ENCODE measurements at regions not wholly inside any gene's neighbourhood (a gene's known extent, or its start where the extent isn't known, plus 50 kb on each side); places are given as distances from the start of the nearest gene placed in this dataset.

DNA sequence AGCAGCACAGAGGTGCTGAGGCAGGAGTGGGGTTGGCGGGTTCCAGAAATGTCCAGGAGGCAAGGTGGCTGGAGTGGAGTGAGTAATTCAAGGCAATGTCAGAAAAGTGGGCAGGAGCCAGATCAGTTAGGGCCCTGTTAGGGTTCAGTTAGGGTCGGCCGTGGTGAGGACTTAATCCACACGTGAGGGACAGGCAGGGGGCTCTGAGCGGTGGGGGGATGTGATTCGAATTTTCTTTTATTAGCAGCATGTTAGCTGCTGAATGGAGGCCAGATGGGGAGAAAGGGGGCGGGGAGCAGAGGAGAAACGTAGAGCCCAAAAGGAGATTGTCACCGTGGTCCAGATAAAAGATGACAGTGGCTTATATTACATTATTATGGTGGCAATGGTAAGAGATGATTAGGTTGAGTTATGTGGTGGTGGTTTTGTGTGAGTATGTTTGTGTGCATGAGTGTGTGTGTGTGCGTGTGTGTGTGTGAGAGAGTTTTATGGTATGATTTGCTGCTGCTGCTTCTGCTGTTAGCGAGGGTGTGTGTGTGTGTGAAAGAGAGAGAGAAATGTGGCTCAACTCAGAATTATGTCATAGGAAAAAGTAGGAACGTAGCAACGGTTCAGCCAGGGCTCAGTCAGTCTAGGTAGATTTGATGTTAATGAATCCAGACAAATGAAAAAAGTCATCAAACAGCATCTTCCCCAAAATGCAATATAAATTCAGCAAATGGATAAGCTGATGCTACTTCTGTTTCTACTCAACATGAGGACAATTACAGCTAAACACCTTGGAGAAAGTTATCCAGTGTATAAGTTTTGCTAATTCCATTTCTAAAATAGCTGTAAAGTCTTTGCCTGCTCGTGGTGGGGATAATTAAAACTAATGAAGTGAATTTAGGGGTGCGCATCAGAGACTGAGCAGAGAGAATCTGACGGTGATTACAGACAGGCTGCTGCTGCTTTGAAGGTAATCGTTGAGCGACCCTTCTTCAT is 390.6 kb downstream of the HAPSTR1 start:
- no peak for DNase-seq

DNA sequence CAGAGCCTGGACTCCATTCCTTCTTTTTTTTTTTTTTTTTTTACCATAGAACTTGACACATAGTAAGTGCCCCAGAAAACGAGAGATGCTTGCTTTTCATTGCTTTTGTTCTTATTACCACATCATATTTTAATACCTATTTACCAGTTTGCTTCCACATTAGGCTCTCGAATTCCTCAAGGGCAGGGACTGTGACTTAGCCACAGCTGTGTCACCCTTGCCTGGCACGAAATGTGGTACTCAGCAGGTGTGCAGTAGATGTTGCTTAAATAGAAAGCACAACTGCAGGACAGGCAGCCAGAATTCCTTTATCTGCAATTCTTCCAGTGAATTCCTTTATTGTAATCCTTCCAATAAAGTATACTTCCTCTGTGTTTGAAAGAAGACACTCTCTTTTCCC is 393.0 kb downstream of the HAPSTR1 start:
- DNase-seq: no peak

DNA sequence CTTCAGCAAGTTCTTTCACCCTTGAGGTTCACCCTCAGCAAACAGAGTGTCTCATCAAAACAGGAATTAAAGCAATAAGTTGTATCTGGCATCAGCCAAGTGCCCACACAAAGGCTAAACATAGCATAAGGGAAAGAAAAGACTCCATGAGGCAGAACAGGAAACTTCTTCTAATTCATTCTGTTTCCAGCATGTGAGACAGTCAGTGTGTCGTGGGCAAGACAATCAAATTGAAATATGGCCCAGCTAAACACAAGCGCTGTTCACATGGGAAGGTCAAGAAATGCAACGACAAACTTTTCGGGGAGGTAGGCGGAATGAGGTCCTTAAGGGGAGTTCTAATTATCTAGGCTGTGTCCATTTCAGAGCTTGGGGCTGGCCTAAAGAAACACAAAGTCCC is 393.4 kb downstream of the HAPSTR1 start:
- DNase-seq: no peak

- no peak for DNase-seq
These were observed 398.5 kb downstream of the HAPSTR1 start for GRCh38 chr16:9489835-9490467.

DNA sequence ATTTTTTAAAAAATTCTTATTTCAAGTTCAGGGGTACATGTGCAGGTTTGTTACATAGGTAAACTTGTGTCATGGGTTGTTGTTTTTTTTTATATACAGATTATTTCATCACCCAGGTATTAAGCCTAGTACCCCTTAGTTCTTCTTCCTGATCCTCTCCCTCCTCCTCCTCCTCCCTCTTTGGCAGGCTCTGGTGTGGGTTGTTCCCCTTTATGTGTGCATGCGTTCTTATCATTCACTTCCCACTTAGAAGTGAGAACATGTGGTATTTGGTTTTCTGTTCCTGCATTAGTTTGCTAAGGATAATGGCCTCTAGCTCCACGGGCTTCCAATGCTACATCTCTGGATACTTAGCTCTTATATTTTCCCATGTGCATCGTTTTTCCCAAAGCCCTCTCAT is 404.4 kb downstream of the HAPSTR1 start:
- no peak for DNase-seq

GRCh38 chr16:9497750-9498149 is 406.3 kb downstream of the HAPSTR1 start:
- no peak for DNase-seq

GRCh38 chr16:9499941-9500593 is 408.6 kb downstream of the HAPSTR1 start:
- no peak for DNase-seq

DNA sequence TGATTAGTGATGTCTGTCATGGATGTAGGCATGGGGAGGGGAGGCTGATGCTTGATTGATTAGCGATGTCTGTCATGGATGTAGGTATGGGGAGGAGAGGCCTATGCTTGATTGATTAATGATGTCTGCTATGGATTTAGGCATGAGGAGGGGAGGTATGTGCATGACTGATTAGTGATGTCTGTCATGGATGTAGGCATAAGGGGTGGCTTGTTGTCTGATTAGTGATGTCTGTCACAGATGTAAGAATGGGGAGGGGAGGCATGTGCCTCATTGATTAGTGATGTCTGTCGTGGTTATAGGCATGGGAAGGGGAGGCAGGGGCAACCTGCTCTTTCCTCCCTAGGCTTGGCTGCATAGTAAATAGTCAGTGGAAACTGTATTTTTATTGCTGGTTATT is 409.4 kb downstream of the HAPSTR1 start:
- no peak for DNase-seq

DNA sequence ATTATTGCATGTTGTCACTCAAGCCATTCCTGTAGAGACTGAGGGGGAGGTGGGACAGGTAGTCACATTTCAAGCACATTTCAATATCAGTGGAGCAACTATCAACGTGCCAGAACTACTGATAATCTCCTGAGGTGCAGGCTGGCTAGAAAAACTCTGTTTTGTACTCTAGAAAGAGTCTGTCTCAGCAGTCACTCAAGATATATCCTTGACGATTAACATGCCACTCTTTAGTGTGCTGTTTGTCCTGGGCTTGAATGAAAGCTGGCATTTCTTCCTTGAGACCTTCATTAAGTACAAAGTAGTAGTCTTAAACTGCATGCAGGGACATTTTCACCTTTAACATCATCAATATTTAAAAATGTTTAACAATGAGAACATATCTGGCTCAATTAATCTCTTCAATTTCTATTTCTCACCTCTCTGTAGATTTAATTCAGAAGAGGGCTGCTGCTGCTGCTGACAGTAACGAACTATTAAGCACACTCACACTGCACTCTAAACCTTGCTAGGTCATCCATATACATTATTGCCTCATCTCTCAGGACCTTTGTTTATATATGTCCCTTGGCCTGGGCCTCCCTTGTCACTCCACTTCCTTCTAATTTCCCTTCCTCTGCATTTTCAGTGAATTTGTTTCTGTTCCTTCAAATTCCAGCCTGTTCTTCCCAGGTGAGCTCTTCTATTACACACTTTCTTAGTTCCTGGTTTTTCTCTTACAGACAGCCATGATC is 412.0 kb downstream of the HAPSTR1 start:
- DNase-seq: no peak

DNA sequence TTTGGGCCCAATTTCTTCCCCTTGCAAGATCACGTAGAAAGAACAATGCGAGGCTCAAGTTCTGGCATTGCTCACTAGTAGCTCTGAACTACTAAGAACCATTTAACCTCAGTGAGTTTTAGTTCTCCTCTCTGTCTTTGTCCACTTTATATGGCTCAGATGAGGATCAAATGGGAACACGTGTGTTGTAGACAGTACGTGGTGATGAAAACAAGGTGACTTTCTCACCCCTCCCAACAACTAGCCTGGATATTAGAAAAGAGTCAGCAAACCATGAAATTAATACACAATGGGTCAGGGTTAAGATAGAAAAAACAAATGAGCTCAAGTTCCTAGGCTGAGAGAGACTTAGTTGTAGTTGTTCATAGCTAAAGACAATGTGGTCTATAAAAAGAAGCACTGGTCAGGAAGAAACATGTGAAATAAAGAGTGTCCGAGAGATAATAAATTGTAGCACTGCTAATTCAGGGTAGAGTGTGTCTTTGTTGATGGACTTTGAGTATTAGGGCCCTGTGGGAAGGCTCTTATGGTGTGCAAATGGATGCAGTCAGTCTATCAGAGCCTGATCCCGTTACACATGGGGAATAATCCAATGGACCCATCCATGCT is 417.0 kb downstream of the HAPSTR1 start:
- no peak for DNase-seq

GRCh38 chr16:9509663-9510062 is 418.2 kb downstream of the HAPSTR1 start:
- no peak for DNase-seq

- no peak for DNase-seq
These were observed 419.9 kb downstream of the HAPSTR1 start for GRCh38 chr16:9511389-9511788.

GRCh38 chr16:9516444-9516843 is 425.0 kb downstream of the HAPSTR1 start:
- no peak for DNase-seq

DNA sequence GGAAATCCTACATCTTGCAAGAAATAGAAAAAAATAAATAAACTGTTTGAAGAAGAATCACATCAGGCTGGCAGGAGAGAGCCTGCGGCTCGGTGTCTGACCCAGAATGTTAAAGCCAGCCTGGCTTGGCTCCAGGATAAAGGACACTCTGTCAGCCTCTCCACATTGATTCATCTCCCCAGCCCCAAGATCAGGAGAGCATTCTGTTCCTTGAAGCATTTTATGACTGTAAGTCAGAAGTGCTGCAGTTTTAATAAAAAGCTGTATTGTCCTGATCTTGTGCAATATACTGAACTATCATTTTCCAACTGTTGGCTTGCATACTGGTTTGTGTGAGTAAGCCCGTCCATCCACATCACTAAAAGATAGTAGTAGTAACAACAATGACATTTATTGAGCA is 426.6 kb downstream of the HAPSTR1 start:
- no peak for DNase-seq

GRCh38 chr16:9518581-9518980 is 427.1 kb downstream of the HAPSTR1 start:
- DNase-seq: no peak

DNA sequence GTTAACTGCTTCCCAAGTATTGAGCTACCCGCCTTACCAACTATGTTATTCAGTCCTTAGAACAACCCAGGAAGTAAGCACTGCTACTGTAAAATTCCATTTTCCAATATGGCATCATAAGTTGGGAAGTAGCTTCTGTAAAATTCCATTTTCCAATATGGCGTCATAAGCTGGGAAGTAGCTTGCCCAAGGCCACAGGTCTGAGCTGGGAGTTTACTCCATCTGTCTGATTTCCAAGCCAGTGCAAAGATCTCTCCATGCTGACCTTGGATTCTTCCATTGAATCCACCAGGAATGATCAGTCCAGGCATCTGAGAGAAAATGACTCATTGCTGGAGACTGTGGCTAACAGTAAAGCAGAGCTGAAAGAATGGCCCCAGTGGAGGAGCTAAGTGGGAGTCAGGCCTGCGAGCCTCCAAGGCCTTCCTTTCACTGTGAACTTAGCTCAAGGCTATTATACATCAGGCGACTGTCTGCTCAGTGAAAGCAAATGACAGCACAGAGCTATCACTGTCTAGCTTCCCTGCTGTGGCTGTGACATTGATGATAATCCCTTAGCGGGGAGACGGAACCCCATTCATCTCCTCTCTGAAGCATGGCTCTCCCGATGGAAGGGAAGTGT is 430.4 kb downstream of the HAPSTR1 start:
- no peak for DNase-seq

GRCh38 chr16:9522614-9523013 is 431.2 kb downstream of the HAPSTR1 start:
- no peak for DNase-seq

GRCh38 chr16:9523994-9524393 is 432.6 kb downstream of the HAPSTR1 start:
- DNase-seq: no peak

DNA sequence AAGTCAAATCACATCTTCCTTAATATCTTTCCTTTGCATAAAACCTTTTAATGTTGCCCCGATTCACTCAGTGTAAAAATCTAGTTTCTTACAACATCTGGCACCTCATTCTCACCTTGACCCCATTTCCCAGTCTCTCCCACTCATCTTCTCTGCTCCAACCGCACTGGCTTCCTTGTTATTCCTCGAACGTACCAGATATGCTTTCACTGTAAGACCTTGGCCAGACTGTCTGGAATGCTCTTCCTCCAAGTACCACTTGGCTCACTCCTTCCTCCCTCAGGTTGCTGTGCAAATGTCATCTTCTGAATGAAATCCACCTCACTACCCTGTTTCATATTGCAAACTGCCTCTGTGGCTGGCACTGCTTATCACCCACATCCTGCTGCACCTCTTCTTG is 433.6 kb downstream of the HAPSTR1 start:
- no peak for DNase-seq

DNA sequence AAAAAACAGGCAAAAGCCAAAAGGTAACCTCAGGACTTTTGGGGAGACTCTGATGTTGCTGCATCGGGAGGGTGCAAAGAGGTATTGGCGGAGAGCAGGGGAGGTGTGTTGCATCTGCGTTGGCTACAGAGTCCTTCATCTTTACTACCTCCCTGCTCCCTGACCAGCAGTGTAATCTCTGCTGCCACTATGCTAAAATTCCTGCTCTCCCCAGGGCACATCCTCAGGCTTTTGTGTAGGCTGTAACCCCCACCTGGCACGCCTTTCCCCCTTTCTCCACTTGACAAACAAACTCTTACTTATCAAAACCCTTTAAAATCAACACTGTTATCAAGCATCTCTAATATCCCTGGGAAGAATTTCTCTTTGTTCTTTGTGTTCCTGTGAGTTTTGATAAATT is 435.3 kb downstream of the HAPSTR1 start:
- DNase-seq: no peak

GRCh38 chr16:9527976-9528375 is 436.5 kb downstream of the HAPSTR1 start:
- DNase-seq: no peak

DNA sequence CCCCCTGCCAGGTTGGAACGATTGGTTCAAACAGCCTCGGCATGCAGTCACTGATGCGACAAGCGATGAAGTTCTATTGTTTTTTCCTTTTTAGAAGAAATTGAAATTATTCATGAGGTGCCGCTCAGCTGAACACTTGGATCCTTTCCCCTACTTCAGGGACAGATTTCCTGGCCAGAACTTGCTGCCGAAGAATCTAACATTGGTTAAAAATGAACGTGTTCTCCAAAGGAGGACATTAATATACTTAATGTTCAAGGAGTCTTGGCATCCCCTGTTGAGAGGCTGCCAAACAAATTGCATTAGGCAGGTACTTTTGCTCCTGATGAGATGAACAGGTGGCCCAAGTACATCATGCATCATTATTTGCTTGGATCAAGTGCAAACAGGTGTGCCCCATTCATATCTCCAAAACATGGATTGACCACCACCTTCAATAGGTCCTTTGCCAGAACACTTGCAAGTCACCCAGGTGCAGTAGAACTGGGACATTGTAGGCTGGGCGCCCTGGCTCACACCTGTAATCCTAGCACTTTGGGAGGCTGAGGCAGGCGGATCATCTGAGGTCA is 437.2 kb downstream of the HAPSTR1 start:
- no peak for DNase-seq

Data from CD4-positive, alpha-beta T cell treated with Interleukin-1 beta for 1 hour (primary cell).